Ovary (tissue), 7 donors: ENCODE measurements at regions not wholly inside any gene's neighbourhood (a gene's known extent, or its start where the extent isn't known, plus 50 kb on each side); places are given as distances from the start of the nearest gene placed in this dataset.

Experiments
- DNase-seq, 5 donors: peaks; one replicate each; pipeline ENCODE4 v3.0.0-alpha.2; 2019 to 2020
- H3K27ac ChIP-seq, 2 donors: fragments of 200-600 bp; one replicate each; pipeline versions ENCODE4 v1.5.1 to v1.8.0; 2019 to 2022
- H3K27me3 ChIP-seq: fragments of 200-600 bp; one replicate; pipeline ENCODE4 v1.8.0; 2022
- H3K36me3 ChIP-seq: fragments of 200-600 bp; sonication (generic); one replicate; pipeline ENCODE4 v1.5.1; 2019
- H3K4me1 ChIP-seq: one replicate; pipeline ENCODE4 v1.8.1; 2013; ENCODE audit warnings: mild to moderate bottlenecking, moderate library complexity; ENCODE audit not compliant: insufficient read depth
- H3K4me3 ChIP-seq: fragments of 200-600 bp; sonication (generic); one replicate; pipeline ENCODE4 v1.5.1; 2017
- H3K9me3 ChIP-seq, 2 donors: fragments of 200-600 bp in 1 of 2; sonication (generic) in 1 of 2; one replicate each; pipeline versions ENCODE4 v1.5.1 to v1.8.1; 2013 to 2019; ENCODE audit warnings: mild to moderate bottlenecking in 1 of 2, moderate library complexity in 1 of 2
- CTCF ChIP-seq, 3 donors: fragments of 450-650 bp in 2 of 3; fragments of 200-600 bp in 1 of 3; IDR thresholded peaks; one replicate each; pipeline versions ENCODE4 v1.5.1 to v1.8.0; 2016 to 2022; ENCODE audit warnings: antibody characterized with exemption in 3 of 3, mild to moderate bottlenecking in 1 of 3
- EP300 ChIP-seq: sonication (generic); formaldehyde crosslinking; IDR thresholded peaks from one replicate; pipeline ENCODE4 v1.6.1; 2017; ENCODE audit warnings: antibody characterized with exemption
- POLR2A ChIP-seq: fragments of 450-650 bp; IDR thresholded peaks from one replicate; pipeline ENCODE4 v1.6.1; 2017; ENCODE audit warnings: antibody characterized with exemption, mild to moderate bottlenecking, moderate library complexity
- WGBS, 3 donors: extraction: QIAGEN DNeasy Blood & Tissue Kit in 1 of 3; methylation state at CpG; one replicate each; pipeline versions ENCODE4 v1.1.5 to v1.1.7; 2013 to 2017; 5-methylcytosine and 5-hydroxymethylcytosine counted together
- intact Hi-C, 4 donors: fragments of 100-400 bp; cut with DNase I; formaldehyde crosslinking; loops; one replicate each; pipeline versions ENCODE4 v1.11.0 to v1.15.1; 2022 to 2023
- donor health status: DM: no; HTN: no; CAD: no; lungs with moderate emphysema.
- donor health status: DM: no; HTN: no; CAD: no.
- donor health status: Bipolar disorder and iron deficiency.
- donor health status: DM: no; HTN: no; CAD: no.
- donor health status: DM: yes; HTN: yes; CAD: no.

DNA sequence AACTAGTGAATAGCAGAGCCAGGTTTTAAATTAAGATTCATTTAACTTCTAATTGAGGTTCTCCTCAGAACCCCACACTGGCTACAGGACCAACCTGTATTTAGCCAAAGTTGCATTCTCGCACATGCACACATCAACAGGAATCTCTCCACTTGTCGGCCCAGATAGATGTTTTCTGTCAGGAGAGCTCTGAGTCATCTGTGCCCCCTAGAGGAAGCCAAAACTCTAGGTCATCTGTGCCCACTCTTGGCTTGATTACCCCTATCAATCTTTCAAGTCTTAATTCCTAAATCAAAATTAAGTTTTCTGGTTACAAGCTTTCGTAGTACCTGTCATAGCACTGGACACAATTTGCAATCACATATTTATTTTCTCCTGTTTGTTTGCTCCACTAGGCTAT is 104.9 kb upstream of the EOMES start:
- no peak overlapping the region for H3K4me3 ChIP-seq
- no peaks in the 10 kb centered on the region for H3K4me1 ChIP-seq
- H3K9me3 ChIP-seq: no peaks in the 10 kb centered on the region
- WGBS, 3 donors: 56 to 63% (median 60%) methylated on average over 3 of the region's 3 CpGs
- TF ChIP-seq EP300: no peak
- no peak for TF ChIP-seq POLR2A
- no peak for TF ChIP-seq CTCF (IDR thresholded peaks at IDR 0.05)
- no peak for DNase-seq
- no peaks in the 10 kb centered on the region for H3K36me3 ChIP-seq
- no peaks in the 10 kb centered on the region for H3K27me3 ChIP-seq
- no peak overlapping the region for H3K27ac ChIP-seq
- intact Hi-C loops: no loop called here

DNA sequence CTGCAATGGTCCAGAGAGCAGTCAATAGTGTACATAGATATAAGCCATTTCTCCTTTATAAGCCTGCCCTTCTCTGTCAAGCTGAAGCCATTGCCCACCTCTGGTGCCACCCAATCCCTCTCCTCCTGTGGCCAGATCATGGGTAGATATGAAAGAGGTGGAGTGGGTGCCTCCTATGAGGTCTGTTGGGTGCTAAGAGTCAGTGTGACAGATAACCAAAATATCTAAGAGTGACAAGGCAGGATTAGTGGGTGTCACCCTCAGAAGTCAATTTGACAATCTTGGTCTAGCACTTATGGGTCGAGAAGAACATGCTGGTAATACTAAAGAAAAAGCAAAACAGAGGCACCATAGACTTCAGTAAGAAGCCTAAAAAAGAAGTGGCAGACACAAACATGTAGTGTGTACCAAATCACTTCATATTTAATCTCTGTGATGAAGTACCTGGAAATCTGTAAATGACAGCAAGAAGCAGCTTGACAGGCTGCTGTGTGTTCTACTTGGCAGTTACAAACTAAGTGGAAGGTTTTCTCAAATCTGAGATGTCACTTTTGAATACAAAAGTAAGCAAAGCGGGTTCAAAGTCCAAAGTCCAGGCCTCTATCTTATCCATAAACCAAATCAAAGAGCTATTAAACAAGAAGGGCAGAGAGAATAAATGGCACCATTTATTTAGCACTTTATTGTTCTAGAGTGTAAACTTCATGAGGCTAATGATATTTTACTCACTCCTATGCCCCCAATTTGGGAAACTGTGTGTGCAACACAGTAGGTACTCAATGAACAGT is 118.9 kb upstream of the EOMES start:
- Histone ChIP-seq H3K9me3 (no peaks in the 10 kb centered on the region), H3K27ac (no peak overlapping the region), H3K4me3 (no peak overlapping the region), H3K36me3 (no peaks in the 10 kb centered on the region), H3K27me3 (no peaks in the 10 kb centered on the region), H3K4me1 (no peaks in the 10 kb centered on the region)
- intact Hi-C loops: no loop called here
- no peak for DNase-seq
- TF ChIP-seq EP300 (no peak), POLR2A (no peak), CTCF (IDR thresholded peaks at IDR 0.05) (no peak)
- WGBS, 3 donors: 64 to 74% (median 74%) methylated on average over 2 of the region's 2 CpGs

DNA sequence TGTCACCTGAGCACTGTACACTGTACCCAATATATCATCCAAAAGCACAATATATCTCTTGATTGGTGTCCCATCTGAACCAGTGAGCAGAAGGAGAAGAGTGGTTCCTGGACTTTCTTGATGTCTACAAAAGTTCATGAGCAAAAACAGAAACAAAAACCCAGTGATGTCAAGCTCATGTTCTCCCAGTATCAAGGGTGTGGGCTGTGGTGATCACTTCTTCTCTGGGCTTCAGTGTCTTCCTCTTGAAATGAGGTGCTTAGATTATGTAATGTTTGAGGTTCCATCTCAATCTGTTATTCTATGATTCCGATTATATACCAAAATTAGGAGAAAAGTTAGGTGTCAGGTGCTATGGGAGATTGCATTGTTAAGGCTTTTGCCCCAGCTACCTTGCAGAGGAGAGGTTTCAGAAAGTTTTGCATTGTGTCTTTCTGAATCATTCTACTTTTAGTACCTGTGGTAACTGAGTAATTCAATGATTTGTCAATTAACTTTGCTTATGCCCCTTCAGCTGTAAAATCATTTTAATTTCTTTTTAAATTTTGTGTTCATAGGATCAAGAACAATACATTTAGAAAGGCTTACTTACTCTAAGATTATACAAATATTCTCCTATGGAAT is 122.0 kb upstream of the EOMES start:
- intact Hi-C loops: no loop called here
- Histone ChIP-seq H3K27me3 (no peaks in the 10 kb centered on the region), H3K4me3 (no peak overlapping the region), H3K36me3 (no peaks in the 10 kb centered on the region), H3K4me1 (no peaks in the 10 kb centered on the region), H3K27ac (no peak overlapping the region), H3K9me3 (no peaks in the 10 kb centered on the region)
- TF ChIP-seq POLR2A: no peak
- TF ChIP-seq CTCF (IDR thresholded peaks at IDR 0.05): no peak
- TF ChIP-seq EP300: no peak
- no peak for DNase-seq
- WGBS, 3 donors: 75 to 81% (median 78%) methylated on average over 1 of the region's 1 CpG

DNA sequence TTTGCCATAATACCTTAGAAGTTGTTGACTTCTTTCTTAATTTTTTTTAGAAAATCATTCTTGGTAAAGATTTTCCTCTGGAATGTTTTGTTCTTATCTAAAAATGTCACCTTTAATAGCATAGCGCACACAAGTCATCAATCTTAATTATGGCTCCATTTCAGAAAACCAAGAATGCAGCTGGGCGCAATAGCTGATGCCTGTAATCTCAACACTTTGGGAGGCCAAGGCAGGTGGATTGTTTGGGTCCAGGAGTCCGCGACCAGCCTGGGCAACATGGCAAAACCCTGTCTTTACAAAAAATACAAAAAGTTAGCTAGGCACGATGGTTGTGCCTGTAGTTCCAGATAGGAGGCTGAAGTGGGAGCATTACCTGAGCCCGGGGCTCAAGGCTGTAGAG is 125.6 kb upstream of the EOMES start:
- TF ChIP-seq EP300 (no peak), CTCF (IDR thresholded peaks at IDR 0.05) (no peak), POLR2A (no peak)
- Histone ChIP-seq H3K27me3 (no peaks in the 10 kb centered on the region), H3K27ac (no peak overlapping the region), H3K36me3 (no peaks in the 10 kb centered on the region), H3K4me1 (no peaks in the 10 kb centered on the region), H3K9me3 (no peaks in the 10 kb centered on the region), H3K4me3 (no peak overlapping the region)
- intact Hi-C loops: no loop called here
- 57 to 59% (median 58%) methylated on average over 6 of the region's 6 CpGs for WGBS, 3 donors
- no peak for DNase-seq
